HEK293 (cell line): ENCODE measurements at regions not wholly inside any gene's neighbourhood (a gene's known extent, or its start where the extent isn't known, plus 50 kb on each side); places are given as distances from the start of the nearest gene placed in this dataset.

Source experiments
- BCL11A ChIP-seq: fragments of 450-650 bp; formaldehyde crosslinking; IDR thresholded peaks from 2 replicates; pipeline ENCODE4 v1.5.1; 2016; ENCODE audit warnings: low read depth, missing biosample characterization, missing genetic modification characterization
- PATZ1 ChIP-seq: fragments of 450-650 bp; formaldehyde crosslinking; IDR thresholded peaks from 2 replicates; pipeline ENCODE4 v1.5.1; 2016; ENCODE audit warnings: missing biosample characterization, missing genetic modification characterization
- SP2 ChIP-seq: fragments of 450-650 bp; formaldehyde crosslinking; IDR thresholded peaks from 2 replicates; pipeline ENCODE4 v1.5.1; 2016; ENCODE audit warnings: missing biosample characterization, missing genetic modification characterization
- ZNF114 ChIP-seq: fragments of 450-650 bp; formaldehyde crosslinking; IDR thresholded peaks from 2 replicates; pipeline ENCODE4 v1.5.0; 2017; ENCODE audit warnings: missing biosample characterization, missing genetic modification characterization
- ZNF48 ChIP-seq: fragments of 450-650 bp; formaldehyde crosslinking; IDR thresholded peaks from 2 replicates; pipeline ENCODE4 v1.5.1; 2016; ENCODE audit warnings: missing biosample characterization, missing genetic modification characterization
- ZNF623 ChIP-seq: fragments of 450-650 bp; formaldehyde crosslinking; IDR thresholded peaks from 2 replicates; pipeline ENCODE4 v1.5.1; 2016; ENCODE audit warnings: missing biosample characterization, missing genetic modification characterization
- TF ChIP-seq, protein P1 (sequence below): fragments of 450-650 bp; formaldehyde crosslinking; IDR thresholded peaks from 2 replicates; pipeline ENCODE4 v1.5.1; 2016; ENCODE audit warnings: missing biosample characterization, missing genetic modification characterization

GRCh38 chr6:54998576-54998975, 152.0 kb downstream of the FAM83B start:
- no peak for TF ChIP-seq SP2 (tag by site-specific recombination)
- no peak for TF ChIP-seq BCL11A
- no peak for TF ChIP-seq ZNF114
- TF ChIP-seq, protein P1, sequence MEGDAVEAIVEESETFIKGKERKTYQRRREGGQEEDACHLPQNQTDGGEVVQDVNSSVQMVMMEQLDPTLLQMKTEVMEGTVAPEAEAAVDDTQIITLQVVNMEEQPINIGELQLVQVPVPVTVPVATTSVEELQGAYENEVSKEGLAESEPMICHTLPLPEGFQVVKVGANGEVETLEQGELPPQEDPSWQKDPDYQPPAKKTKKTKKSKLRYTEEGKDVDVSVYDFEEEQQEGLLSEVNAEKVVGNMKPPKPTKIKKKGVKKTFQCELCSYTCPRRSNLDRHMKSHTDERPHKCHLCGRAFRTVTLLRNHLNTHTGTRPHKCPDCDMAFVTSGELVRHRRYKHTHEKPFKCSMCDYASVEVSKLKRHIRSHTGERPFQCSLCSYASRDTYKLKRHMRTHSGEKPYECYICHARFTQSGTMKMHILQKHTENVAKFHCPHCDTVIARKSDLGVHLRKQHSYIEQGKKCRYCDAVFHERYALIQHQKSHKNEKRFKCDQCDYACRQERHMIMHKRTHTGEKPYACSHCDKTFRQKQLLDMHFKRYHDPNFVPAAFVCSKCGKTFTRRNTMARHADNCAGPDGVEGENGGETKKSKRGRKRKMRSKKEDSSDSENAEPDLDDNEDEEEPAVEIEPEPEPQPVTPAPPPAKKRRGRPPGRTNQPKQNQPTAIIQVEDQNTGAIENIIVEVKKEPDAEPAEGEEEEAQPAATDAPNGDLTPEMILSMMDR, result no peak
- TF ChIP-seq ZNF623 (tag by site-specific recombination), result no peak
- TF ChIP-seq PATZ1 (tag by site-specific recombination), result no peak
- TF ChIP-seq ZNF48 (tag by site-specific recombination), result no peak
